ENCODE measurements at regions not wholly inside any gene's neighbourhood (a gene's known extent, or its start where the extent isn't known, plus 50 kb on each side); places are given as distances from the start of the nearest gene placed in this dataset.

DNA sequence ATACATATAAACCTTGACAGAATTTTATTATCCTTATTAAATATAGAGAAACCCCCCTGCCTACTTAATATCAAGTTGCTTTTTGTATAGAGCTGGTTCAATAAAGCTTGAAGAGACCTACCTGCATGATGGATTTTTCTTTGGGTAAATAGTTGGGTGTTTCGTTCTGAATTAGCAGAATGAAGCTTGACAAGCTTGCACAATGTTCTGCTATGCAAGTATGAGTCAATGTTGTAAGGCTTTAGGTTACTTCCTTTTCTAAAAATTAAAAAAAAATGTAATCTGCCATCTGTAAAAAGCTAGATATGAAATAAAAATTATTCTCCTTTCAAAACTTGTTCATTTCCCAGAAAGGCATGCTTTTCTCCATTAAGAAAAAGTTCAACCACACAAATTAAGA, 1662.6 kb upstream of the SEL1L start:
- DNase-seq (ENCODE audit: low read depth) = no peak

DNA sequence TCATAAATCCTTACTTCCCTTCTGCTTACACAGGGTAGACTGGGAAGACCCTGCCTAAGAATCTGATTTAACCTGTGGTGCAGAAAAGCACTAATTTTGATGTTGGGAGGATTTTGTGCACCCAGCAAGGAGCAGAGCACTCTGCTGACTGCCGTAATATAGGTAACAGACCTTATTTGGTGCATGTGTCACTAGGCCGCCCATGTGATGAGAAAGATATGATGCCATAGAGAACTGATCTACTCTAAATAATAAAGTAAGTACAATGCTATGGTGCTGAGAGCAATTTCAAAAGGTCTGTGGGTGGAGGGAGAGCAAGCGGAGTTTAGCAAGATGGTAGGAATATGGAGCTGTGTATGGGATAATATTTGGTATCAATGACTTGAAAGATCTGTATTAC, 1663.6 kb upstream of the SEL1L start:
- DNase-seq (ENCODE audit: low read depth) = no peak

DNA sequence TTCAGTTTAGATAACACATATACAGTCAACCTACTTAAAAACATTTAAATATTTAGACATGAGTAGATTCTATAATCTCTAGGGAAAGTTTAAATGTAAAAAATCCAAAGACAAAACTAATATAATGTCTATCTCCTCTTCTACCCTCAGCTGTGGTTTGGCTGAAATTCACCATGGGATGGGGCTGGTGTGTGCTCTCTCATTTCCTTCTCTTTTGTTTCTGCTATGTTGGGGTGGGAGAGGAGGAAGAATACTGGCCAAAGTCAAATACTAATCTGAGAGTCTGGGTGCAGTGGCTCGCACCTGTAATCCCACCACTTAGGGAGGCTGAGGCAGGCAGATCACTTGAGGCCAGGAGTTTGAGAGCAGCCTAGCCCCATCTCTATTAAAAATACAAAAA, 1673.9 kb upstream of the SEL1L start:
- no peak for DNase-seq (ENCODE audit: low read depth)

DNA sequence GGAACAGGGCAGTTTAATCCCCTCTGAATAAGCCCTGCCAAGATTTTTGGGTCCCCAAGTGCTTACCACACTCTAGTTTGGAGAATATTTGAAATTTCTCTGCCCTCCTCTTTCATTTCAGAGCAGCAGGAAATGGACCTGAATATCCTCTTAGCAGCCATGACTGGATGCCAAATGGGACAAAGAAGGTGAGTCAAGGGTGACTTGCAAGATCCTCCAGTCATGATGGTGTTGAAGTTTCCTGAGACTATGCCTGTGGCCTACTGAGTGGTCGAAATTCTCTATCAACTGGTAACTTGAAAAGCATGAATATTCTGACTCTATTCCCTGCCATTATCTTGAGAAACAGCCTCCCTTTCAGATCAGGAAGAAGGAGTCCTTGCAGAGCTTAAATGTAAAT, 1674.7 kb upstream of the SEL1L start:
- DNase-seq (ENCODE audit: low read depth) = no peak

DNA sequence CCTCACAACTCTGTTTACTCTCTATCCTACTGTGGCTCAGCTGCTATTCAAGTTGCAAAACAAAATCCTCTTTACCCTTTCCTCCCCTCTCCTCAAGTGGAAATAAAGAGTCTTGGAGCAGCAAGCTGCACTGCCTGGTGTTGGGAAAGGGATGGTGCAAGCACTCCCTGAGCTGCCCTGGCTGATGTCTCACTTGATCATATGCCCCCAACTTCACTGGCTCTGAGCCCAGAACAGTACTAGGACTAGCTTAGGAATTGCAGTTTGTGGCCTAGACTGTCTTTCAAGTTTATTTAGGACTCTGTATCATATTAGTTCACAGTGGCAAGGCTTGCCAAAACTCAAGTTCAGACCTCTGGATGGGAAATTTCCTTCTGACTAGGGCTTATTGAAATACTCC, 1683.8 kb upstream of the SEL1L start:
- no peak for DNase-seq (ENCODE audit: low read depth)

DNA sequence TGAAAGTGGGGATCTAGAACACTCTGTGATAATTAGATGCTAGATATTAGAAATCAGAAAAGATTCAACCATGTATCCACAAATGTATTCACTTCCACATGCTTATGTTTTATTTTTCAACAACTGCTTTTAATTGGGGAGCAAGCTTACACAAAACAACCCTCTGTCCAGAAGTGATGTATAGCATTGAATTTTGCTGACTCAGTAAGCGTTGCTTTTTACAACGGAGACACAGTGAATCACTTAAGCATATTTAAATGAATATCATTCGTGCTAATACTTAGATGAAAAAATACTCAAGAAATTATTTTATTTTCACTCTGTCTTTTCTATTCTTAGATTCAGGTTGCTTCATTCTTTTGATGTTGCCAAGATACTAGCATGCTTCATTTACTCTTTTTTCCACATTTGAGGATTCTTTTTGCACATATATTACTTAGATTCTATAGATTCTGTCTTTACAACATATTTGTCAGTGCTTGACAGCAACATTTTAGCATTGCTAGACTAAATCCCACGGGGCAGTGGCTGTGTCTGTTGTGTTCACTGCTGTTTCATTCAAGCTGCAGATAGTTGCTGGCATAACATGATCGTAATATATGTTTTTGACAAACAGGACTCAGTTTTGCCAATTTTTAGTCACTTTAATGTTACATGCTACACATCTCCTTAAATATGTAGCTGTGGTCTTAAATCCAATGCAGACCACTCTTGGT, 1714.4 kb upstream of the SEL1L start:
- DNase-seq (ENCODE audit: low read depth) = no peak

DNA sequence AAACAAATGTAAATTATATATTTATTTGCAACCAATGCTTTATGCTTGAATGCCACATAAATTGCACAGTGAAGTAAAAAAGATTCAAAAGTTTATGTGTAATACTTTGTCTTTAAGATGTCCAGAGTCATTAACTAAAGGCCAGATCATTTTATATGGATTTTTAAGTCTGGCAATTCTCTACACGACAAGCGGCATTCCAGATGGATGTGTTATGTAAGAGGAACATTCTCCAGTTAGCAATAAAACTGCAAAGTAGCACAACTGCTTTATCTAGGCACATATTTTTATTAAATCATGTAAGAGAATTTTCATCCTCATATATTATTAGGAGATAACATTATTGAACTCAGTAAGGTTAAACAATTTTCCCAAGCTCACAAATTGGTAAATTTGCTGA, 1717.7 kb upstream of the SEL1L start:
- DNase-seq (ENCODE audit: low read depth) = no peak

DNA sequence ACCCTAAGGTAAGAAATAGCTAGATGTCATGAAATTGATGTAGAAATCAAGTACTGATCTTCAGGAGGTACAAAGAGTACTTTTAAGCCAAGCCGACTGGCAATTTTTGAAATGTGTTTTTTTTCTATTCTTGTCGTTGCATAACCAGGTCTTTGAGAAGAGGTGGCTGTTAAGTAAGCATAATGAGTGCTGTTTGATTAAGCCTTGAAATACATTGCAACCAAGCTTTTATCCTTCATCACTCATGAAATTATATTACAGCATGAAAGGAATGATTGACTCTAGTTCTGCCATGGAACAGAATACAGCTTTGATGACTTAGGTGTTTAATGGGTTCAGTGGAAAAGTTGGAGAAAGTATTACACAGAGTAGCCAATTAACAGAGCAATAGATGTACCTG, 1720.2 kb upstream of the SEL1L start:
- DNase-seq (ENCODE audit: low read depth) = no peak

DNA sequence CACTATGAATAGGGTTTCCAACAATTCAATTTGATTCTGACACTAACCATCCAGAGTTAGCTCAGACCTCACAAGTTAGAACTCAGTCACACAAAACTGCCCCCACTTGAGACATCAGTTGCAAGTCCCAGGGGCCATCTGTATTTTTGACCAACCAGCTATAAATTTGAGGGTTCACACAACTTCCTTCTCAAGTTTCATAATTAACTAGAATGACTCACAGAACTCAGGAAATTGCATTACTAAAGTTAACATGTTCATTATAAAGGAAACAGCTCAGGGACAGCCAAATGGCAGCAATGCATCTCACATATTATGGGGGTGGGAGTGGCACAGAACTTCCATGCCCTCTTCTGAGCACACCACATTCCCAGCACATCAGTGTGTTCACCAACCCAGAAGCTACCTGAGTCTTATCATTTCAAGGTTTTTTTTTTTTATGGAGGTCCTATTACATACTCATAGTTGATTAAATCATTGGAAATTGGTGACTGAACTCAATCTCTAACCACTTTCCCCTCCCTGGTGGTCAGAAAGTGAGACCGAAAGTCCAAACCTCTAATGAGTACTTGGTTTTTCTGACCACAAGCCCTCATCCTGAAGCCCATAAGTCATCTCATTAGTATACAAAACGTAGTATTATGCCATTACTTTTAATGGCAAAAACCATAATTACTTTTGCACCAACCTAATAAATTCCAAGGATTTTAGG, 1721.5 kb upstream of the SEL1L start:
- no peak for DNase-seq (ENCODE audit: low read depth)

DNA sequence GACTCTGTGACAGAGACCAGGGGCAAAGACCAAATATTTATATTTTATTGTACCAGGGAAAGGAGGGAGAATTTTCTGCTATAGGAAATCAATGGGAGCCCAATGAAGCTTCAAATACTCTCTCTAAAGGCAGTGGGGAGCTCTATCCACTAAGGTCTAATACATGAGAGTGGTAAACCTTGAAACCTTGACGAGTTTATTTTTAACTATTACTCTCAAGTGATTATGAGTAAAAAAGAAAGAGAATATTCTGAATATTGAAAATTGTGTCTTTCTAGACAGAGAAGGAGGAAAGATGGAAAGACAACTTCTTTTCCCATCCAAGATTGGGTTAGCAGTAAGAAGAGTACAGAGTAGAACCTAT, 1722.1 kb upstream of the SEL1L start:
- DNase-seq (ENCODE audit: low read depth) = no peak

DNA sequence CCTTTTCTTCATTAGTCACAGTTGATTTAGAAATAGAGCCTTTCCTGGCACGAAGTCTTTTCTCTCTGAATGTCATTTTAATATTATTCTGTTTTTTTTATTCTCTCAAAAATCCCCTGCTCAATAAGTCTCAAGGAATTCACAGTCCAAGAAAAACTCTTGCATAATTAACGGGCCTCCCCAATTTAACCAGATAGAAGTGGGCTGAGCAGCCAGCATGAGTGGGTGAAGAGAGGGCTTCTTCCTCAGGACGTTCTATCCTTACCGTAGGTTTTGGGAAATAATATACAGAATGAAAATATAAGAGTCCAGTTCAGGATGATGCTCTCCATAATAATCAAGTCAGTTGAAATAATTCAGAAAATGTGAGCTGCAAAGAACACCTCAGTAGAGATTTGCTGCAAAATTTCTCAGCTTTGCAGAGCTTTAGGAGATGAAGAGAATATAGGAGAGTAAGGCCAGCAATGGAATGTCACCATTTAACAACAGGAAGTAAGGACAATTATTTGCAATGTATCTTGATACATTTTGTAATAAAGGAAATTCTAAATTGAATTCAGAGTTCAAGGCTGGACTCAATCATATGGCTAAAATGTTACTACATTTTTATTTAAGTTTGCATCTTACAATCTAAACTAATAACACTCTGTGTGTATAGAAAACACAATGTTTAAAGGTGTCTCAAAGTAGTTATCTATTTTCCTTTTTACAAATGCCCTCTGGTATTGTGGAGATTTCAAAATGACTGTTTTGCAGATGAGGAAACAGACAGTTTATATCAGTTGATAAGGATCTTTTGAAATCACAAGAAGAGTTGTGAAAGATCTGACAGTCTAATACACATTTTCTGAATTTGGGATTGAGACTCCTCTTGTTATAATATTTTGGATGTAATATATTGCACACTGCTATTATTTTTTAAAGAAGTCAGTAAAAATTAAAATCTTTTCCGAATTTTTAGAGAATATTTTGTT, 1724.1 kb upstream of the SEL1L start:
- no peak for DNase-seq (ENCODE audit: low read depth)

DNA sequence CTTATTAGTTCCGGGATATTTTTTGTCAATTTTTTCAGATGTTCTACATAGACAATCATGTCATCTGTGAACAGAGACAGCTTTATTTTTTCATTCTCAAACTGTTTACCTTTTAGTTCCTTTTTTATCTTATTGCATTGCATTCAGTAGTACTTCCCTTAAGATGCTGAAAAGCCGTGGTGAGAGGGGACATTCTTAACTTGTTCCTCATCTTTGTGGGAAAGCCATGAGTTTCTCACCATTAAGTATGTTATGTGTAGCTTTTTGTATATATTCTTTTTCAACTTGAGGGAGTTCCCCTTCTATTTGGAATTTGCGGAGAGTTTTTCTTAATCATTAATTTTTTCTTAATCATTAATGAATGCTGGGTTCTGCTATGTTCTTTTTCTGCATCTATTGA, 1727.1 kb upstream of the SEL1L start:
- DNase-seq (ENCODE audit: low read depth) = no peak

DNA sequence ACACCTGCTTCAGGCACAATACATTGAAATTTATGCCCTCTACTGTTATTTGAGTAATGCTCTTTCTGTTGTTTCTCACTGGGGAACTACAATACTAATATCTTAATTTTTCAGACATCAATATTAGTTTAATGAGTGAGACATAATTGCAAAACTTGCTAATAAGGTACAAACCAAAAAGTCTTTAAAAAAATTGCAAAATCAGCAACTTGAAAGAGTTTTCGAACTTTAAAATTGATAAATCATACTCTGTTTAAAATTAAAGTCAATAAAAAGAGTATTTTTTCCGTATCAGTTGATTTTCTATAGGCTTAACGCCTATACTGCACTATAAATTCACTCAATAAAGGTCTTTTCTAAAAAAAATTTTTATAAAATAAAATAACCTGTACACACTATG, 1735.9 kb upstream of the SEL1L start:
- no peak for DNase-seq (ENCODE audit: low read depth)

DNA sequence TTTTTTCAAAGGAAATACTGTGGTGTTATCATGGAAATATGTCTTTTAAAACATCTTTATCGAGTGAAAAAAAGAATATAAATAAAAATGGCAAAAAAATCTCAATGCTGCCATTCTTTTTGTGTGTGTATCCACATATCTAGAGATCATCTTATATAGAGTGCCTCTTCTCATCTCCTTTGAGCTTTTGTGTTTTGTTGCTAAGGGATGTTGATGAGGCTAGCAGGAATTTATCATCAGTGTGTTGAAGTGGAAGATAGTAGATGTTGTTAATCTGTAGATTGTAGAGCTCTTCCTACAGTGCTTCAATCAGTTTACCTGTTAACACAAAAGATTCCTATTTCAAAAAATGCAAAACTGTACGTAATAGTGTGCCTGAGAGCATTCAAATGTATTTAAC, 1738.0 kb upstream of the SEL1L start:
- DNase-seq (ENCODE audit: low read depth) = no peak

DNA sequence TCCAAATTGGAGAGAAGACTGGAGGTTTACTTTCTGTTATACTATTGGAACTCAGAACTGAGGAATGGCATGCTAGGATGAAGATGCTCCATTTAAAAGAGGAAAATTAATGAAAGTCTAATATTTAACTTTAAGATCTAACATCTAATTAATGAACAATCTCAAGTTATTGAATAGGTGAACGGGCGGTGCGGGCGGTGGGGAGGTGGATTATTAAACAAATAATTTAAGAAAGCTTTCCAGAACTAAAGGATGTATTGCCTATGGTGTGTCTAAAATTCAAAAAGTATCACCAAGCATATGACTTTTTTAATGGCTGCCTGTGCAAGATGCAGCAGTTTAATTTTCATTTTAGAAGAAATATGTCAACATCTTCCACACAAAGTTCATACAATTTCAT, 1747.1 kb upstream of the SEL1L start:
- DNase-seq (ENCODE audit: low read depth) = no peak

DNA sequence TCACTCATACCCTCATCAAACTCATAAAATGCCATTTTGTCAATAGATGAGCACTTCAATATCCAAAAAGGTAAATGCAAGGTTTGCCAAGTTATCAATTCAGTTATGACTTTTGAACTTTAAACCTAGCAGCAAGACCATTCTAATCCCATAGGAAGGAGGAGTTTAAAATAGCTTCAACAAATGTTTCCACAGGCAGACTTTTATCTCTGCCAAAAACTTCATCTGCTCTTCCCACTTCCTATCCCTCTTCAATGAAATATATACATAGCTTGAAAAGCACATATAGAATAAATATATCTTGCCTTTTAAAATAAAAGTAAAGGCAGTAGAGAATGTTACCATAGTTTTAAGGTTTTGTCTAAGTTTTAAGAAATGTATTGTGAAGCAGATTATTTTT, 1749.1 kb upstream of the SEL1L start:
- DNase-seq (ENCODE audit: low read depth) = no peak

DNA sequence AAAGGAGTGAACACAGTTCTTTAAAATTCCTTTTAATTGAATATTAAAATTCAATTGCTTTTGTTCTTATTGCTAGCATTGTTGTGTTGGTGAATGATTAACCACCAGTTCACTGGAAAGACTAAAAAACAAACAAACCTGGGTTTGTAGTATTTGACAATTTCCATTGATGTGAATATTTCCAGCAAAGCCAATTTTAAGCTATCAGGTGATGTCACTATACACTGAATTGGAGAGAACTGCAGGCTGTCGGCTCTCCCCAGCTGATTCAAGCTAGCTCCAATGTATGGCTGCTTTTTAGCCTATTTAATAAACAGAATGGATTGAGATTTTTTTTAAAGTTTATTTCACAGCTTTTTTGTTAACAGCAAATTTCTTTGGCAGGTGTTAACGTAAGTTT, 1753.6 kb upstream of the SEL1L start:
- DNase-seq (ENCODE audit: low read depth) = no peak

DNA sequence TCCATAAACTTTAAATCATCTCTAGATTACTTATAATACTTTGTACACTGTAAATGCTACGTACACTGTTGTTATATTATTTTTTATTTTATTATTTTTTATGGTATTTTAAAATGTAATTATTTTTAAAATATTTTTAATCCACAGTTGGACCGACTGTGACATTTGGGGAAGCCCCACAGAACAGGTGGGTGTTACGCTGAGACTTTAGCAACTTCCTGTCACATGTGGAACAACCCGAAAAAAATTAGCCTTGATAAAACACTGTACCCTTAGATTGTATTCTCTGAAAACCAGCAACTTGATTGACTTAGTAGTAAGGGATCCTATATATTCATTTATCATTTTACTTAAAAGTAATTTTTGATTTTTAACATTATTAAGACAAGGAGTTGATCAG, 1755.7 kb upstream of the SEL1L start:
- DNase-seq (ENCODE audit: low read depth) = no peak

DNA sequence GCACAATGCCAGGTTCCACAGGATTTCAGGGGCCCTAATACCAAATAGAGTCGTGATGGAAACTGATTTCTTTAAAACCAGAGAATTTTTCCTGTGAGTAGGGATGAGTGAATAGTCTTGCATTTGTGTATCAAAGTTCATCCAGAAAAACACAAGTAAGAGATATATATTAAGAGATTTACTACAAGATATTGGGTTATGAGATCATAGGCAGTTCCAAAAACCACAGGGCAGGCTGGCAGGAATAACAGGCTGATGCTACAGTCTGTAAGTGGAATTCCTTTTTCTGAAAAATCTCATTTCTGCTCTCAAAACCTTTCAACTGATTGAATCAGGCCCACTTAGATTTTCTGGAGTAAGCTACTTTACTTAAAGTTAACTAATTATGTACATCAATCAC, 1756.2 kb upstream of the SEL1L start:
- DNase-seq (ENCODE audit: low read depth) = no peak

DNA sequence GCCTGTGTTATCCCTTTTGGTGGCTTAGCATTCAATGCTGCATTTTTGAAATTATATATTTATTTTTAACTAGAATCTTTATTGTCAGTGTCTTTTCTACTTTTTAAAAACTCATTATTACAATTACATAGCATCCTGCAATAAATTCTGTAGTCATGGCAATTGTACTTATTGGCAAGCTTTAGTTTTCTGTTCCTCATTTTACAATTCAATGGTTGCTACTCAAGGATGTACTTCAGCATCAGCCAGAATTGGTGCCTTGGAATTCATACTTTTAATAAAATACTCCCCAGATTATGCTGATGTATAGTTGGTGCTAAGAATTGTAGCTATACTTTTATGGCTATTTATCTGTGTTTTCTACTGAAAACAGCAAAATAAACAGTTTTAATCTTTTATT, 1756.8 kb upstream of the SEL1L start:
- no peak for DNase-seq (ENCODE audit: low read depth)

DNA sequence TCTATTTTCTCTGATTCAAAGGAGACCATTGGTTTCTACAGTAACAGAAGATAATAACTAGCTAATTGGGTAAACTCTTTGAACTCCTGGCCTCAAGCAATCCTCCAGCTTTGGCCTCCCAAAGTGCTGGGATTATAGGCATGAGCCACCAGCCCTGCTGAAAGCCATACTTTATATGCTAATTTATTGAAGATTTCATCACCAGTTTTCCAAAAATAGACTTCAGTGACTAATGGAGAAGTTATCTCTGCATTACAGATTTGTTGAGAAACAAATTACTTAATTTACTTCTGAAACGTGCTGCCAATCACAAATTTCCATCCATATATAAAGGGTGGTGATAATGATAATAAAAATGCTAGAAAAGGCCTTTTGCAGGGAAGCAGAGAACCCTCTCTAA, 1758.1 kb upstream of the SEL1L start:
- DNase-seq (ENCODE audit: low read depth) = no peak

DNA sequence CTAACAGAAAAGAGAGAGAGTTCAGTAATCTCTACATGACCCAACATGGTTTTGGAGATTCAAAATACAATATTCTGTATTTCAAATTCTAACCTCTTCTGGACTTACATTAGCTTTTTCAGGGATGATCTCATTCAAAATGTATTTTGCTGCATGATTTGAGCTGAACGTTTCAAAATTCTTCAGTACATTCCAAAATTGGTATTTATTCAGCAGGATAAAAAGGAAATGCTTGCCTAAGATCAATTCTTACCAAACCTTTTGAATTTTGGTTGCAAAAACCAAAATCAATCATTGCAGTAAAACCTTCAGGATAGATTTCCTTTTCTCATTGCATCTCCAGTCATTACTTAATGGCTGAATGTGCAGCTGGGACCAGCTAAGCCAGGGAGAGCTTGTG, 1761.3 kb upstream of the SEL1L start:
- DNase-seq (ENCODE audit: low read depth) = no peak

DNA sequence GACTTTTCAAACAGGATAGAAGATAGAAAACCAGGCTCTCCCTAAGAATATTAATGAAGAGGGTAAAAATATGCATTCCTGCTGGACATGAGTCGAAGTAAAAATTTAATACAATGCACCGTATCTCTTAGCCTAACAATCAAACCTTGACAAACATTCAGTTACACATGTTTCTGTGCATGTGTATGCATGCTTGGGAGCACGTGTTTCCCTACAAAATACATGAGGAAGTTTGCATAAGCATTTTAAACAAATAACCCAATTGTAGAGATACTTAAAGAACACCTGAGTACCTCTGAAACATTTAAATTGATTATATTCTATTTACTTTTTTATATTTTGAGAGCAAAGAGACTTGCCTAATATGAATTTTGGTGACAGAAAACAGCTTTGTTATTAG, 1763.7 kb upstream of the SEL1L start:
- DNase-seq (ENCODE audit: low read depth) = no peak
